Lung (tissue), 11 donors: ENCODE measurements at regions not wholly inside any gene's neighbourhood (a gene's known extent, or its start where the extent isn't known, plus 50 kb on each side); places are given as distances from the start of the nearest gene placed in this dataset.

Experiments
- ATAC-seq: fragments of 200-7000 bp; cut with Tn5 transposase; one replicate; pipeline ENCODE4 v1.9.1; 2020; ENCODE audit warnings: moderate number of reproducible peaks; ENCODE audit not compliant: insufficient read depth, low FRiP score
- DNase-seq, 3 donors: peaks; one replicate each; pipeline ENCODE4 v3.0.0-alpha.2; 2013 to 2017
- H3K27ac ChIP-seq, 2 donors: one replicate each; pipeline ENCODE4 v1.5.1; 2013; ENCODE audit warnings: mild to moderate bottlenecking in 2 of 2, moderate library complexity in 2 of 2, control low read depth in 1 of 2, inconsistent platforms in 1 of 2, low read depth in 1 of 2, low read length in 1 of 2
- H3K27me3 ChIP-seq, 3 donors: one replicate each; pipeline ENCODE4 v1.5.1; 2013; ENCODE audit warnings: low read length in 2 of 3; ENCODE audit not compliant: control insufficient read depth in 3 of 3, insufficient read depth in 3 of 3
- H3K36me3 ChIP-seq, 4 donors: one replicate each; pipeline ENCODE4 v1.5.1; 2013; ENCODE audit warnings: low read length in 4 of 4, mild to moderate bottlenecking in 1 of 4, moderate library complexity in 1 of 4; ENCODE audit not compliant: control insufficient read depth in 4 of 4, insufficient read depth in 4 of 4
- H3K4me1 ChIP-seq, 5 donors: one replicate each; pipeline ENCODE4 v1.5.1; 2013; ENCODE audit warnings: low read length in 5 of 5, mild to moderate bottlenecking in 2 of 5, moderate library complexity in 1 of 5; ENCODE audit not compliant: control insufficient read depth in 5 of 5, insufficient read depth in 5 of 5
- H3K4me3 ChIP-seq: one replicate; pipeline ENCODE4 v1.5.1; 2013; ENCODE audit warnings: mild to moderate bottlenecking, control low read depth, moderate library complexity
- H3K9ac ChIP-seq, 2 donors: one replicate each; pipeline ENCODE4 v1.5.1; 2013; ENCODE audit warnings: low read length in 2 of 2, control low read depth in 1 of 2; ENCODE audit not compliant: insufficient read depth in 1 of 2
- H3K9me3 ChIP-seq, 4 donors: one replicate each; pipeline ENCODE4 v1.5.1; 2013; ENCODE audit warnings: low read length in 3 of 4, mild to moderate bottlenecking in 1 of 4, moderate library complexity in 1 of 4; ENCODE audit not compliant: control insufficient read depth in 4 of 4, insufficient read depth in 3 of 4
- WGBS, 2 donors: extraction: QIAGEN DNeasy Blood & Tissue Kit; methylation state at CpG; one replicate each; pipeline ENCODE4 v1.1.7; 2013; 5-methylcytosine and 5-hydroxymethylcytosine counted together
- TF ChIP-seq, protein P1 (sequence below): IDR thresholded peaks from 2 replicates; pipeline ENCODE4 v1.5.1; 2012; ENCODE audit warnings: mild to moderate bottlenecking; ENCODE audit errors: control extremely low read depth, extremely low read depth
- donor health status: control.
- donor health status: control.
- donor health status: Bipolar disorder and iron deficiency.
- donor health status: healthy.
- donor health status: DM: yes; HTN: yes; CAD: no.

DNA sequence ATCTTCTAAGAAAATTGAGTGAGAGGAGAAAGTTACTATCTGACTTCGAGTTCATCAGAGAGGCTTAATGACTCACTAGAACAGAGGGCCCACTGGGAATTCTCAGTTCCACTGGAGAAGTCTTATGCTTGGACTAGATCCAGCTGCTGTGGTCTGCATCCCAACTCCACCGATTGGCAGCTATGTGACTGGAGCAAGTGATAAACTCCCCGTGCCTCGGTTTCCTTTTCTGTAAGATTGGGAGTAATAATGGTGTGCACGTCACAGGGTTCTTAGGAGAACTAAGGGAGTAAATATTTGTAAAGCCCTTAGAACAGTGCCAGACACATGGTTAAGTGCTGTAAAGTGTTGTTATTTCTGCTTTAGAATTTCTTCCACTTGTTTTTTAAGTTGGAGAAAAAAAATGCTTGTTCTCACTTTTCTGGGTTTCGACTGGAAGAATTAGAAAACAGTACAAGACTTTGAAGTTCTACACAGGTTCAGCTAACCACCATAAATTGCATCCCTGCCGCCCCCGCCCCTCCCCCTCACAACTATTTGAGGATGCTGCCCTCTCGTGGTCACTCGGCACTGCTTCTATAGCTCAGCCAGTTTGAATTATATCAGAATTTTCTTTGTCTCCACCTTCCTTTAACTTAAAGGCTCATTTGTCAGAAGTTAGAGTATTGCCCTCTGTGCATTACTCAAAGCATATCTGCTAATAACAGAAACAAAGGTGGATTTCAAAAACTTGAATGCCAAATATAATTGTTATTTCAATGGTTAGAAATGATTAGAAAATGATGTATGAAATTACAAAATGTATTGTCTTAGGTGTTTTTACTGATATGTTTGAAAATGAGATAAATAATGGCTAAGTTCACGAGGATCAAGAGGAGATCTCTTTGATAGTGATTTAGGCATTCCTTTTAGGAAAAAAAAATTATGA, 95.0 kb upstream of the IFNGR1 start:
- H3K9me3 ChIP-seq, result no peaks in the 10 kb centered on the region
- ATAC-seq (peak; percentile 81), DNase-seq (peak; percentile 67 to 75 (median 75))
- WGBS, 2 donors, result 12 to 28% methylated on average over 11 of the region's 11 CpGs
- H3K4me1 ChIP-seq, result peaks cover 0 to 4% (median 0%) of the 10 kb centered on the region in 5 donors
- TF ChIP-seq, protein P1, sequence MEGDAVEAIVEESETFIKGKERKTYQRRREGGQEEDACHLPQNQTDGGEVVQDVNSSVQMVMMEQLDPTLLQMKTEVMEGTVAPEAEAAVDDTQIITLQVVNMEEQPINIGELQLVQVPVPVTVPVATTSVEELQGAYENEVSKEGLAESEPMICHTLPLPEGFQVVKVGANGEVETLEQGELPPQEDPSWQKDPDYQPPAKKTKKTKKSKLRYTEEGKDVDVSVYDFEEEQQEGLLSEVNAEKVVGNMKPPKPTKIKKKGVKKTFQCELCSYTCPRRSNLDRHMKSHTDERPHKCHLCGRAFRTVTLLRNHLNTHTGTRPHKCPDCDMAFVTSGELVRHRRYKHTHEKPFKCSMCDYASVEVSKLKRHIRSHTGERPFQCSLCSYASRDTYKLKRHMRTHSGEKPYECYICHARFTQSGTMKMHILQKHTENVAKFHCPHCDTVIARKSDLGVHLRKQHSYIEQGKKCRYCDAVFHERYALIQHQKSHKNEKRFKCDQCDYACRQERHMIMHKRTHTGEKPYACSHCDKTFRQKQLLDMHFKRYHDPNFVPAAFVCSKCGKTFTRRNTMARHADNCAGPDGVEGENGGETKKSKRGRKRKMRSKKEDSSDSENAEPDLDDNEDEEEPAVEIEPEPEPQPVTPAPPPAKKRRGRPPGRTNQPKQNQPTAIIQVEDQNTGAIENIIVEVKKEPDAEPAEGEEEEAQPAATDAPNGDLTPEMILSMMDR, result peak; percentile 88
- H3K27me3 ChIP-seq, result no peaks in the 10 kb centered on the region
- no peak overlapping the region for H3K27ac ChIP-seq
- H3K9ac ChIP-seq, result no peak overlapping the region
- no peak overlapping the region for H3K4me3 ChIP-seq
- no peaks in the 10 kb centered on the region for H3K36me3 ChIP-seq

DNA sequence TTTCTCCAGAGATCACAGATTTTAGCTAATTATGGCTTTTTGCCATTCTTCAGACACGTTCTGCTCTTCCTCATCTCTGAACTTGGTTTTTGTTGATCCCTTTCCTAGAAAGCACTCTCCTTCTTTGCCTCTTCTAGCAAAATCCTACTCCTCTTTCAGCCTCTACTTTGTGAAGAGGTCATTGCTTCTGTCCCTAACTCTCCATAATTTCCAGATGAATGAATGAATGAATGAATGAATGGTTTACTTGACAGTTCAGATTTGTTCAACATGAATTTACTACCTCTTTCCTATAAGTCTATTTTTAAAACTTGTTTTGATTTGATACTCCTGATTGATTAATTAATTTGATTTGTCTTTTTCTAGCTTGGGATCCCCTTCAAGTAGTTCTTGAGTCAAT, 94.0 kb upstream of the IFNGR1 start:
- no peaks in the 10 kb centered on the region for H3K36me3 ChIP-seq
- H3K9ac ChIP-seq, result no peak overlapping the region
- DNase-seq (no peak), ATAC-seq (no peak)
- WGBS, 2 donors, result 42 to 68% methylated on average over 1 of the region's 1 CpG
- peaks cover 0 to 4% (median 0%) of the 10 kb centered on the region in 5 donors for H3K4me1 ChIP-seq
- H3K27me3 ChIP-seq, result no peaks in the 10 kb centered on the region
- H3K9me3 ChIP-seq, result no peaks in the 10 kb centered on the region
- H3K27ac ChIP-seq, result no peak overlapping the region
- TF ChIP-seq, protein P1, result no peak
- H3K4me3 ChIP-seq, result no peak overlapping the region

DNA sequence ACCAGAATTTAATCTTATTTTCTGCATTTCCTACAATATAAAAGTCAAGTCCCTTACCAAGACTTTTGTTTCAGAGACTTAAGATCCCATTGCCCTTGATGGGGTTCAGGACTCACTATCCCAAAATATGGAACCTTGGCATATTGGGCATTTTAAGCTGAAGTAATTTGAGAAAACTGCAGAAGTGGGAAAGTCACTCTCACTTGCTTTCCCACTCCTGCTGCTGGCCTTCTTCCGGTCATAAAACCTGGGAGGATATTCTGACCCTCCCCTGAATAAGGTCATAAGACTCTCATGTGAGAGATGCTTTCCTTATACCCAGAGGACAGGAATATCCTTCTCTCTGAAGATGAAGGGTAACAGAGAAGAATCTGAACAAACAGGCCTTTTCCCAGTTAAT, 92.8 kb upstream of the IFNGR1 start:
- Histone ChIP-seq H3K27me3 (no peaks in the 10 kb centered on the region), H3K36me3 (no peaks in the 10 kb centered on the region), H3K9me3 (no peaks in the 10 kb centered on the region), H3K4me3 (no peak overlapping the region), H3K27ac (no peak overlapping the region), H3K9ac (no peak overlapping the region), H3K4me1 (peaks cover 0 to 4% (median 0%) of the 10 kb centered on the region in 5 donors)
- TF ChIP-seq, protein P1, result no peak
- DNase-seq (no peak), ATAC-seq (no peak)
- 87 to 94% methylated on average over 1 of the region's 1 CpG for WGBS, 2 donors
